Glutamatergic neuron (in vitro differentiated cells): ENCODE measurements at regions not wholly inside any gene's neighbourhood (a gene's known extent, or its start where the extent isn't known, plus 50 kb on each side); places are given as distances from the start of the nearest gene placed in this dataset.

ENCODE experiments used
- DNase-seq: peaks from one replicate; pipeline ENCODE4 v3.0.0; 2022
- H3K27ac Mint-ChIP-seq: one replicate; pipeline ENCODE4 v1.8.0; 2020; ENCODE audit warnings: mild to moderate bottlenecking, mixed read lengths, inconsistent platforms; ENCODE audit not compliant: unreplicated experiment
- H3K27me3 Mint-ChIP-seq: one replicate; pipeline ENCODE4 v1.8.0; 2020; ENCODE audit warnings: mild to moderate bottlenecking, moderate library complexity, mixed read lengths, inconsistent platforms; ENCODE audit not compliant: unreplicated experiment
- H3K36me3 Mint-ChIP-seq: one replicate; pipeline ENCODE4 v1.8.0; 2020; ENCODE audit warnings: mild to moderate bottlenecking, mixed read lengths, inconsistent platforms; ENCODE audit not compliant: unreplicated experiment
- H3K4me1 Mint-ChIP-seq: one replicate; pipeline ENCODE4 v1.8.0; 2020; ENCODE audit warnings: mild to moderate bottlenecking, low read depth, mixed read lengths, inconsistent platforms; ENCODE audit not compliant: unreplicated experiment
- H3K4me3 Mint-ChIP-seq: one replicate; pipeline ENCODE4 v1.8.0; 2020; ENCODE audit warnings: mild to moderate bottlenecking, mixed read lengths, inconsistent platforms; ENCODE audit not compliant: unreplicated experiment
- H3K9me3 Mint-ChIP-seq: one replicate; pipeline ENCODE4 v1.8.0; 2020; ENCODE audit warnings: mild to moderate bottlenecking, moderate library complexity, mixed read lengths, inconsistent platforms; ENCODE audit not compliant: unreplicated experiment
- CTCF ChIP-seq: fragments of 200-600 bp; sonication (generic); IDR thresholded peaks from one replicate; pipeline ENCODE4 v1.5.0; 2021; ENCODE audit not compliant: partially characterized antibody, unreplicated experiment

- no peaks in the 10 kb centered on the region for H3K36me3 Mint-ChIP-seq
- TF ChIP-seq CTCF, result no peak
- no peaks in the 10 kb centered on the region for H3K4me1 Mint-ChIP-seq
- H3K27ac Mint-ChIP-seq, result no peak overlapping the region
- no peaks in the 10 kb centered on the region for H3K27me3 Mint-ChIP-seq
- no peak for DNase-seq
- H3K9me3 Mint-ChIP-seq, result no peaks in the 10 kb centered on the region
- no peak overlapping the region for H3K4me3 Mint-ChIP-seq
Observed at GRCh38 chr9:118128313-118128712, 424.1 kb downstream of the TLR4 start.

GRCh38 chr9:118129541-118129940 is 425.3 kb downstream of the TLR4 start:
- H3K9me3 Mint-ChIP-seq, result no peaks in the 10 kb centered on the region
- no peaks in the 10 kb centered on the region for H3K4me1 Mint-ChIP-seq
- no peak overlapping the region for H3K27ac Mint-ChIP-seq
- no peak for TF ChIP-seq CTCF
- H3K4me3 Mint-ChIP-seq, result no peak overlapping the region
- H3K36me3 Mint-ChIP-seq, result no peaks in the 10 kb centered on the region
- no peak for DNase-seq
- no peaks in the 10 kb centered on the region for H3K27me3 Mint-ChIP-seq

- H3K27ac Mint-ChIP-seq, result no peak overlapping the region
- peaks cover 14% of the 10 kb centered on the region for H3K4me1 Mint-ChIP-seq
- H3K36me3 Mint-ChIP-seq, result no peaks in the 10 kb centered on the region
- no peak for TF ChIP-seq CTCF
- H3K27me3 Mint-ChIP-seq, result no peaks in the 10 kb centered on the region
- H3K9me3 Mint-ChIP-seq, result peaks cover 6% of the 10 kb centered on the region
- no peak for DNase-seq
- H3K4me3 Mint-ChIP-seq, result no peak overlapping the region
Observed at GRCh38 chr9:118148990-118149389, 444.8 kb downstream of the TLR4 start.

GRCh38 chr9:118156846-118157245 is 452.6 kb downstream of the TLR4 start:
- no peaks in the 10 kb centered on the region for H3K4me1 Mint-ChIP-seq
- no peak overlapping the region for H3K27ac Mint-ChIP-seq
- H3K9me3 Mint-ChIP-seq, result peaks cover 1% of the 10 kb centered on the region
- no peak for DNase-seq
- H3K4me3 Mint-ChIP-seq, result no peak overlapping the region
- no peaks in the 10 kb centered on the region for H3K36me3 Mint-ChIP-seq
- H3K27me3 Mint-ChIP-seq, result no peaks in the 10 kb centered on the region
- no peak for TF ChIP-seq CTCF

GRCh38 chr9:118162716-118163115 is 458.5 kb downstream of the TLR4 start:
- peaks cover 3% of the 10 kb centered on the region for H3K4me1 Mint-ChIP-seq

More at GRCh38 chr9:118162716-118163115, 458.5 kb downstream of the TLR4 start:
- Mint-ChIP-seq H3K27me3 (no peaks in the 10 kb centered on the region), H3K27ac (no peak overlapping the region), H3K4me3 (no peak overlapping the region), H3K36me3 (no peaks in the 10 kb centered on the region), H3K9me3 (peaks cover 1% of the 10 kb centered on the region)
- DNase-seq, result no peak
- TF ChIP-seq CTCF, result no peak
